ENCODE measurements at regions not wholly inside any gene's neighbourhood (a gene's known extent, or its start where the extent isn't known, plus 50 kb on each side); places are given as distances from the start of the nearest gene placed in this dataset.
"Not testable (repeated sequence)": the region's sequence is repeated elsewhere in the genome, so short reads cannot be mapped to it uniquely, and the experiment has no call there.

- H3K4me2 ChIP-seq (replicated peaks; ENCODE audit: low read depth, low read length, poor library complexity, severe bottlenecking); DNase-seq; CTCF ChIA-PET; H3K4me3 Mint-ChIP-seq; H3K27ac Mint-ChIP-seq; H2AFZ ChIP-seq (ENCODE audit: insufficient read depth, low read depth, low read length, poor library complexity, severe bottlenecking); ATAC-seq (ENCODE audit: low read depth); H3K9ac ChIP-seq (ENCODE audit: low read length); H3K9me3 Mint-ChIP-seq (ENCODE audit: insufficient read depth); H3K9me3 ChIP-seq (ENCODE audit: control extremely low read depth in 1 of 3, control insufficient read depth in 2 of 3, insufficient read depth in 1 of 3, low read length in 2 of 3); H3K4me1 Mint-ChIP-seq; H3K36me3 ChIP-seq (replicated peaks in 1 of 2; ENCODE audit: control extremely low read depth in 1 of 2, control insufficient read depth in 1 of 2, extremely low read depth in 1 of 2, insufficient read depth in 2 of 2, low read length in 1 of 2); H3K4me3 ChIP-seq (ENCODE audit: control extremely low read depth in 1 of 5, extremely low read depth in 1 of 5, insufficient read depth in 1 of 5, low read depth in 2 of 5, low read length in 4 of 5); H3K27ac ChIP-seq (ENCODE audit: low read length in 2 of 2); H3K27me3 Mint-ChIP-seq; H4K20me1 ChIP-seq (ENCODE audit: control insufficient read depth, insufficient read depth, low read length, poor library complexity, severe bottlenecking); intact Hi-C loops (cut with micrococcal nuclease); POLR2A ChIA-PET; H3K79me2 ChIP-seq (ENCODE audit: control insufficient read depth, insufficient read depth, low read length); H3K4me1 ChIP-seq (ENCODE audit: control insufficient read depth in 2 of 2, insufficient read depth in 2 of 2, low read length in 2 of 2); H3K27me3 ChIP-seq (replicated peaks in 1 of 4; ENCODE audit: control extremely low read depth in 1 of 4, control insufficient read depth in 3 of 4, insufficient read depth in 4 of 4, low read length in 3 of 4): not testable (repeated sequence)
Observed at GRCh38 chr21:28035692-28036091, 957.0 kb downstream of the LTN1 start.

- DNase-seq; H3K36me3 ChIP-seq (replicated peaks in 1 of 2; ENCODE audit: control extremely low read depth in 1 of 2, control insufficient read depth in 1 of 2, extremely low read depth in 1 of 2, insufficient read depth in 2 of 2, low read length in 1 of 2); H3K27me3 Mint-ChIP-seq; H3K4me3 Mint-ChIP-seq; ATAC-seq (ENCODE audit: low read depth); CTCF ChIA-PET; H3K27ac Mint-ChIP-seq; H3K27ac ChIP-seq (ENCODE audit: low read length in 2 of 2); H4K20me1 ChIP-seq (ENCODE audit: control insufficient read depth, insufficient read depth, low read length, poor library complexity, severe bottlenecking); H3K79me2 ChIP-seq (ENCODE audit: control insufficient read depth, insufficient read depth, low read length); H2AFZ ChIP-seq (ENCODE audit: insufficient read depth, low read depth, low read length, poor library complexity, severe bottlenecking); H3K9me3 ChIP-seq (ENCODE audit: control extremely low read depth in 1 of 3, control insufficient read depth in 2 of 3, insufficient read depth in 1 of 3, low read length in 2 of 3); H3K9ac ChIP-seq (ENCODE audit: low read length); H3K27me3 ChIP-seq (replicated peaks in 1 of 4; ENCODE audit: control extremely low read depth in 1 of 4, control insufficient read depth in 3 of 4, insufficient read depth in 4 of 4, low read length in 3 of 4); H3K4me2 ChIP-seq (replicated peaks; ENCODE audit: low read depth, low read length, poor library complexity, severe bottlenecking); POLR2A ChIA-PET; H3K4me1 ChIP-seq (ENCODE audit: control insufficient read depth in 2 of 2, insufficient read depth in 2 of 2, low read length in 2 of 2); intact Hi-C loops (cut with micrococcal nuclease); H3K4me3 ChIP-seq (ENCODE audit: control extremely low read depth in 1 of 5, extremely low read depth in 1 of 5, insufficient read depth in 1 of 5, low read depth in 2 of 5, low read length in 4 of 5); H3K4me1 Mint-ChIP-seq; H3K9me3 Mint-ChIP-seq (ENCODE audit: insufficient read depth): not testable (repeated sequence)
- WGBS (ENCODE audit: insufficient coverage), result no CpG with 5 or more reads among the region's 2 CpGs
Observed at GRCh38 chr21:28034916-28035315, 957.8 kb downstream of the LTN1 start.

- H3K36me3 ChIP-seq (replicated peaks in 1 of 2; ENCODE audit: control extremely low read depth in 1 of 2, control insufficient read depth in 1 of 2, extremely low read depth in 1 of 2, insufficient read depth in 2 of 2, low read length in 1 of 2); H3K4me3 ChIP-seq (ENCODE audit: control extremely low read depth in 1 of 5, extremely low read depth in 1 of 5, insufficient read depth in 1 of 5, low read depth in 2 of 5, low read length in 4 of 5); H3K9me3 Mint-ChIP-seq (ENCODE audit: insufficient read depth); H3K9ac ChIP-seq (ENCODE audit: low read length); H3K27me3 Mint-ChIP-seq; H3K27ac Mint-ChIP-seq; H3K4me1 ChIP-seq (ENCODE audit: control insufficient read depth in 2 of 2, insufficient read depth in 2 of 2, low read length in 2 of 2); DNase-seq; H3K4me3 Mint-ChIP-seq; H3K27me3 ChIP-seq (replicated peaks in 1 of 4; ENCODE audit: control extremely low read depth in 1 of 4, control insufficient read depth in 3 of 4, insufficient read depth in 4 of 4, low read length in 3 of 4); CTCF ChIA-PET; H3K4me2 ChIP-seq (replicated peaks; ENCODE audit: low read depth, low read length, poor library complexity, severe bottlenecking); H3K9me3 ChIP-seq (ENCODE audit: control extremely low read depth in 1 of 3, control insufficient read depth in 2 of 3, insufficient read depth in 1 of 3, low read length in 2 of 3); ATAC-seq (ENCODE audit: low read depth); H4K20me1 ChIP-seq (ENCODE audit: control insufficient read depth, insufficient read depth, low read length, poor library complexity, severe bottlenecking); H2AFZ ChIP-seq (ENCODE audit: insufficient read depth, low read depth, low read length, poor library complexity, severe bottlenecking); H3K4me1 Mint-ChIP-seq; POLR2A ChIA-PET; intact Hi-C loops (cut with micrococcal nuclease); H3K79me2 ChIP-seq (ENCODE audit: control insufficient read depth, insufficient read depth, low read length); H3K27ac ChIP-seq (ENCODE audit: low read length in 2 of 2): not testable (repeated sequence)
- 90% methylated on average over 3 of the region's 4 CpGs for WGBS (ENCODE audit: insufficient coverage)
Observed at GRCh38 chr21:28034334-28034733, 958.3 kb downstream of the LTN1 start.

GRCh38 chr21:28032652-28033051 is 960.0 kb downstream of the LTN1 start:
- no CpG with 5 or more reads among the region's 1 CpG for WGBS (ENCODE audit: insufficient coverage)
- not testable (repeated sequence) for DNase-seq, H3K4me3 Mint-ChIP-seq

More at GRCh38 chr21:28032652-28033051, 960.0 kb downstream of the LTN1 start:
- H3K27ac Mint-ChIP-seq; H3K4me3 ChIP-seq (ENCODE audit: control extremely low read depth in 1 of 5, extremely low read depth in 1 of 5, insufficient read depth in 1 of 5, low read depth in 2 of 5, low read length in 4 of 5); H3K9me3 ChIP-seq (ENCODE audit: control extremely low read depth in 1 of 3, control insufficient read depth in 2 of 3, insufficient read depth in 1 of 3, low read length in 2 of 3); H4K20me1 ChIP-seq (ENCODE audit: control insufficient read depth, insufficient read depth, low read length, poor library complexity, severe bottlenecking); H3K9me3 Mint-ChIP-seq (ENCODE audit: insufficient read depth); intact Hi-C loops (cut with micrococcal nuclease); ATAC-seq (ENCODE audit: low read depth); H3K4me1 ChIP-seq (ENCODE audit: control insufficient read depth in 2 of 2, insufficient read depth in 2 of 2, low read length in 2 of 2); CTCF ChIA-PET; H3K79me2 ChIP-seq (ENCODE audit: control insufficient read depth, insufficient read depth, low read length); H3K36me3 ChIP-seq (replicated peaks in 1 of 2; ENCODE audit: control extremely low read depth in 1 of 2, control insufficient read depth in 1 of 2, extremely low read depth in 1 of 2, insufficient read depth in 2 of 2, low read length in 1 of 2); H3K27me3 ChIP-seq (replicated peaks in 1 of 4; ENCODE audit: control extremely low read depth in 1 of 4, control insufficient read depth in 3 of 4, insufficient read depth in 4 of 4, low read length in 3 of 4); H3K4me2 ChIP-seq (replicated peaks; ENCODE audit: low read depth, low read length, poor library complexity, severe bottlenecking); H3K27ac ChIP-seq (ENCODE audit: low read length in 2 of 2); H3K27me3 Mint-ChIP-seq; POLR2A ChIA-PET; H3K9ac ChIP-seq (ENCODE audit: low read length); H3K4me1 Mint-ChIP-seq; H2AFZ ChIP-seq (ENCODE audit: insufficient read depth, low read depth, low read length, poor library complexity, severe bottlenecking): not testable (repeated sequence)
